NOMO-1 (cell line): ENCODE measurements at regions not wholly inside any gene's neighbourhood (a gene's known extent, or its start where the extent isn't known, plus 50 kb on each side); places are given as distances from the start of the nearest gene placed in this dataset.
"Not testable (repeated sequence)": the region's sequence is repeated elsewhere in the genome, so short reads cannot be mapped to it uniquely, and the experiment has no call there.

Experiments used
- DNase-seq, 2 experiments: peaks; one replicate each; lab custom pipeline; 2025; ENCODE audit not compliant: unreplicated experiment in 2 of 2; lab: John Stamatoyannopoulos, UW

DNA sequence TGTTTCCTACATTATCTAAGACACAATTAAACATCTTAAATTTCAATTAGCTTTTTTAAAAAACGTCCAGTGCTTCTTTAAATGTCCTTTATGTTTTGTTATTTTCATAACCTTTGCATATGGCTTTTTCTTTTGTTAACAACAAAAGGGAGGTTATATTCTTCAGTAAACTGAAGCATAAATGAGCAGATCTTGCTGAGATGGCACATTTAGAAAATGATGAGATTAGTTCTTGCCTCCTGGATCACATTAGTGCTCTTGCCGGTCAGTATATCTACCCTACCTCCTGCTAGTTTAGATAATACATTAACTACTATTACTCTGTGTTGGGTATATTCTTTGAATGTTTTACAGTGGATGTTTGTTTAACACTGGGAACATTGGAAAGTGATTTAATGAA is 126.1 kb downstream of the DISP1 start:
- DNase-seq = no peak

DNA sequence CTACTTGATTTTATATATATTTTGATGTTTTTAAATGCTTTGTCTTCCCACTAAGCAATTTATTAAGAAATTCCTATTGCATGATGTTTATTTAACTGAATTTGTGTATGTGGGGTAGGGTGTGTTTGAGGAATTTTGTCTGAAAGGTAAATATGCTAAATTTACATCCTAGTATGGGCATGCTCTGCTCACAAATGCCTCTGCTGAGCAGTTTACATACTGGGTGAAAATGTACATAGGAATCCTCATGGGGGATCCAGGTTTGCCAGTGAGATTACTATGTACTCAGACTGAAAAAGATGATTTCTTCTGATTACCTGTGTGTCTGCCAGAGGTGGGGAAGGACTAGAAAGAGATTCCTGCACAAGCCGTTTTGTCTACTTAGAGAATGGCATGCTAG is 126.6 kb downstream of the DISP1 start:
- no peak for DNase-seq

DNA sequence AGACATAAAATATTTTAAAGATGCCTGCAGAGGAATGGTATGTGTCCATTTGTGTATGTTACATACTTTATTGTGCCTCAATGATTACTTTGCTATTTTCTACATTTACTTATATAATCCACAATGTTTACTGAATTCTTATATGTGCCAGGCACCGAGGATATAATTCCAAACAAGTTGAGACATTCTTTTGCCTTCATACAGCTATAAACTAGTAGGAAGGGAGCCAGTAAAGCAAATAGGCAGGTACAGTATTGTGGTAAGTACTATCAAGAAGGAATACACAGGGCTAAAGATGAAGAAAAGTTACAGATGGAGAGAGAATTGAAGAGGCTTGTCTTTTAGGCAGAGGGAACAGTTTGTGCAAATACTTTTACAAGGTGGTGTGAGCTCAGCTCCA is 131.6 kb downstream of the DISP1 start:
- DNase-seq = no peak

DNA sequence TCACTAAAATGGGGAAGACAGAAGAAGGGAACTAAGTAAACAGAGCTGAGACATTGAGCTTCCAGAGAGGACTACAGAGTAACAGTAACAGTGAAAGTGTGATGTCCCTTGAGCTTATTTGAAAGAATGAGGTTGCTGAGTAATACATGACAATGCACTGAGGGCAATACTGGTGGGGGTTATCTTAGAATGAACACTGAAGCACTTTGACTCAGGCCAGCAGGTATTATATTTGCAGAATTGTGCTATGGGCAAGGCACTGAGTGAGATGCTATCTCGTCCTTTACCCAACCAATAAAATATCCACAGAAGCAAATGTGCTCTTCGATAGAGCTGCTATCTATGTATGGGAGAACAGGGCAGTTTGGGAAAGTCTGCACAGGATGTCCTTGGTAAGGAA is 133.2 kb downstream of the DISP1 start:
- DNase-seq = no peak

DNA sequence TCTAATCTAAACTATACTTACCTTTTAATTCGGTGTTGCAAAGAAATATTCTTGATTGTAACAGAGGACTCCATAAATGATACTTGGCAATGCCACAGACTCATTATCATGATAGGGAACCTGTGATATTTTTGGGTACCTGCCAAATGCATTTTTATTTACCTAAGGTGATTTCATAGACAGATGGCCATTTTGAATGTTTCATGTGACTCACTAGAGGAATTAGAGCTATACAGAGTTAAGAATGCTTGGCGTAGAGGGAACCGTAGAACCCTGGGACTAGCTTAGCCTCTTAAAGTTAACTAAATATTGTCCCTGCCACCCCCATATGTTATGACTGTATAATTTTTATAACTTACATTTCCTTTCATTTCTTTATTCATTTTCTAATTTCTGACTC is 136.1 kb downstream of the DISP1 start:
- no peak for DNase-seq

DNA sequence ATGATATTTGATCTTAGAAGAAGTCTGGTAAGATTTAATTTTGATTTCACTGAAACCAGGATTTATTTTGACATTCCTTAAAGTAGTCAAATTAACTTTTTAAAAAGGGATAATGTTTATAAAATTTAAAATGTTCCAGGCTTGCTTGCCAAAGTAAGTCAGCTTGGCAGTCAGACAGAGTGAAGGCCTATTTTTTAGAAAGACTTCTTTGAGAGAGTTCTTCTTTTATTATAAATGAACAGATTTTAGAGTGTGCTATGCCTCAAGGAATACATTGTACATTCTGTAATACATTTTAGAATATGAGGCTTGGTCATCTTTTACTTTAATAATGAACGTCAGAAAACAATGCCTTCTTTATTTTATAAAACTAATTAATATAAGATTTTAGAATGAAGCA is 138.7 kb downstream of the DISP1 start:
- DNase-seq = no peak

DNA sequence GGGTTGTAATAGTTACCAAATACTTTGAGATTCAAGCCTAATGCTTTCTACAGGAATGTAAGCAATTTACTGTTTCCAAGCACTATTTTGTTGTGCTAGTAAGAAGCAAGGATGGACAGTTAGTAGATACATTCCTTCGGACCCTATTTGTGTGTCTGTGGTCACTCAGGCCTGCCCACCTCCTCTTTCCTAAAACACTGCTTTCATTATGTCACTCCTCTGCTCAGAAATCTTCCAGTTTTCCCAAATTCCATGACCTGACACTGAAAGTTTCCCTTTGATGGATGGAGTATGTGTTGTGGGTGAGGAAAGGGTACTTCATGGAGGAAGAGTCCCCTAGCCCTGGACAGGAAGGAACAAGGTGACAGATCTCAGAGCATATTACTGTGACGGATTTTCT is 141.1 kb downstream of the DISP1 start:
- no peak for DNase-seq

DNA sequence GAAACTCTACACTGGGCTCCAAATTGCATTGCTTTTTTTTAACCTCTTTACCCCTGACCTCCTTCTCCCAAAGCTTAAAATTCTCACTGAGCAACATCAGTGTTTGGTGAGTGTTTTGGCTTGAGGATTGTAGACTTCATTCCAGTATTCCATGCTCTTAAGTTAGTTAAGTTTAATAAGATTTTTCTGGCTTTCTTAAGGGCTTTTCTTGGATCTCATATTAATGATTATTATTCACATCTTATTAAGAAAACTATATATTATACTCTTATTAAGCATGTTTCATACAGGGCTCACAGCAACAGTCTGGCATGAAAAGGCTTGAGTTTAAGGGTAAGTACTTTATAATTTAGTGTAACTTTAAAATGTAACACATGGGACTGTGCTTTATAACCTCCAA is 141.8 kb downstream of the DISP1 start:
- no peak for DNase-seq

DNA sequence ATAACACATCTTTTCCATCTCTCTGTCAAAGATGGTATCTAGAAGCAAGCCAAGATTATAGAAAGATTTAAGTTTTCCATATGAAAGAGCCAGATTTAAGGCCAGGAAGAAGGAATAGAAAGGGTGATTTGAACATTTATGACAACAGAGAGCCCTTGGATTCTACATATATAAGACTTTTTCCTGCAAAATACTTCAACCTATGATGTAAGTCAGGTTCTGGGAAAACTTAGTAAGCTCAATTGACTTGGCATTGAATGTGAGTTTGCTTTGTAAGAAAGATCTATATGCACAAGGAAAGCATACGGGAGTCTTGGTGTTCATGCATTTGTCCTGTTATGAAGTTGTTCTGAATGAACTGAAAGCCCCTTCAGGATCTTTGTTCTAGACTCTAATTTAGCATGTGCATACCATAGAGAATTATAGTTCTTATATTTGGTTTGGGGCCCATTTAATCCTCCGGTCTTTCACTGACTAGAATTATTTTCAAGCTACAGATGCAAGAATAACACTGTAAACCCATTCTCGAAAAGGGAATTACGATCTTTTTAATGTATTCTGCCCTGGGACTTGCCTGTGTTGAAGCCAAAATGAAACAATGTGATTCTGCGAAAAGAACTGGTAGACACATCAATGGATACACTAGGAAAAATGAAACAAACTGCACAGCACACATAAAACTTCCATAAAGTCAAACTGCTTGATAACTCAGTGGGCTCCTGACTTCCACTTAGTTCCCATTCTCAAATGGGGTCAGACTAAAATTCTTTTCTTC is 152.8 kb downstream of the DISP1 start:
- DNase-seq = no peak

DNA sequence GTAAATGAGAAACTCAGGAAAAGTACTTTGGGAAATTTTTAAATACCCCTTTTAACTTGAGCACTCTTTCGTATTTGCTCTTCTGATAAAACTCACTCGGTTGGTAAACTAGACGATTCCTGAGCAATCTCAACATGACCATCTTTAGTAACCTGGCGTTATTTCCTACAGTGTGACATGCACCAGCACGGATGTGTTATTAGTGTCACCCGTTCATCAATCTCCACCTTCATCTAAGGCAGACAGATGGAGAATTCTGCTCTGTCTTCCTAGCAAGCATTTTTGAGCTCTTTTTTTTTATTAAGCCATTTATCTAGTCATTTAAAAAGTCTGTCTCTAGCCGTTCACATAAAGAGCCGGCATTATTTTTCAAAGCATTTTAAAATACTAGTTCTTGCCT is 155.2 kb downstream of the DISP1 start:
- no peak for DNase-seq

DNA sequence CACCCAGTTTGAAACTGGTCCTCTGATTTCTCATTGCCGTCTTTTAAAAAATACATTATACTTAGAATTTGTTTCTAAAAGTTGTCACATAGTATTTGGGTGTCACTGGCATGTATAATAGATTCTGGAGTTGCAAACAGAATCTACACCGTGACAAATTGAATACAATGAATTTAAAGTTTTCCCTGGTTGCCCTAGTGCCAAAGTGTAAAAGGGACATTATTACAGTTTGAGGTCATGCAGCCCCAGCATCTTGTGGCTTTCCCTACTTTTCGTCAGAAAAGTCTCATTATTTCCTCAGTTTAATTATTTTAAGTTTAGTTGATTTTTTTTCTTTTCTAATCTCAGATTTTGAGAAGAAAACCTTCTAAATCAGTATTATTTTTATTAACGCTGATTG is 155.9 kb downstream of the DISP1 start:
- DNase-seq = no peak

DNA sequence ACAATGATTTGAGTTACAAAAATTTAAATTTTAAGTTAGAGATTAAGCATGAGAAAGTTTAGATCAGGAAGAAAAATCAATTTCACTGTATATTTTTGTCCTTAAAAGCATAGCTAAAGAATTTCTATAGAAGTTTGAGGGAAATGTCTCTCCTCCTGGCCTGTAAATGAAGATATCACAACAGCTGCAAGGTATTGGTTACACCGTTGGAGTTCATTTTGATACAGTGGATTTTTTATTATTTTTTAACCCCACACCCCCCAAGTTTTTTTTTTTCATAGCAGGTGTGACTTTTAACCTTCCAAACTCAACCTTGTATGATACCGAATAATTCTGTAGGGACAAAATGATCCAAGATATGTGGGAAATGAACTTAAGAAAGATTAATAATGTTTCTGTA is 156.3 kb downstream of the DISP1 start:
- no peak for DNase-seq

DNA sequence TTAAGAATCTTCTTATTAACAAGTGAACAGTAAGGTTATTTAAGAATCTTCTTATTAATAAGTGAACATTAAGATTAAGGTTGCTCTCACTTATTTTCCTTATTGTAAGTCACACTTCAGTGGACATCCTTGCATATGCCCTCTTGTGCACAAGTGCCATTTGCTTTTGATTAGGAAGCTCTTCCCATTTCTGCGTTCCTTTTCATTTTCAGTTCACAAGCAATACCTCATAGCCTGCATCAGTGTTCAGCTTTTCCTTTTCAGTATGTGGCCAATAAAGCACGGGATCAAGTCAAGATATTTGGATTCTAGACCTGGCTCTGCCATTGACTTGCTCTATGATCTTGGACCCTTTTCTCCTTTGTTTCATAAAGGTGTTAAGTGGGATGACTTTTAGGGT is 158.7 kb downstream of the DISP1 start:
- no peak for DNase-seq

DNA sequence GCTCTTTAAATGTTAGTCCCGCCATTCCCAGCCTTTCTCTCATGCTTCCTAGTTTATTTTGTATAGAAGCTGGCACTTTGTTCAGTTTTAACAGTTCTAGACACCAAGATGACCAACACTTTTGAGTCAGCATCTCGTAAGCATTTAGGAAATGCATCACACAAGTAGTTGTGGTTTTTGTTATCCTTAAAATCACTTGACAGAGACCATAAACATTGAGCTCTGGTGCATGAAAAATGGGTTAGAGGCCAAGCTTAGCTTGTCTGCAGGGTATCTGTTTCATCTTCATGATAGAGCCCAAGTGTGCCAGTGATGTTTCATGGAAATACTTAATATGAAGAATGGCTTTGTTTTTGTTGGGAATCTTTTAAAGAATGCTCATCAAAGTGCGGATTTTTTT is 159.7 kb downstream of the DISP1 start:
- DNase-seq = no peak

DNA sequence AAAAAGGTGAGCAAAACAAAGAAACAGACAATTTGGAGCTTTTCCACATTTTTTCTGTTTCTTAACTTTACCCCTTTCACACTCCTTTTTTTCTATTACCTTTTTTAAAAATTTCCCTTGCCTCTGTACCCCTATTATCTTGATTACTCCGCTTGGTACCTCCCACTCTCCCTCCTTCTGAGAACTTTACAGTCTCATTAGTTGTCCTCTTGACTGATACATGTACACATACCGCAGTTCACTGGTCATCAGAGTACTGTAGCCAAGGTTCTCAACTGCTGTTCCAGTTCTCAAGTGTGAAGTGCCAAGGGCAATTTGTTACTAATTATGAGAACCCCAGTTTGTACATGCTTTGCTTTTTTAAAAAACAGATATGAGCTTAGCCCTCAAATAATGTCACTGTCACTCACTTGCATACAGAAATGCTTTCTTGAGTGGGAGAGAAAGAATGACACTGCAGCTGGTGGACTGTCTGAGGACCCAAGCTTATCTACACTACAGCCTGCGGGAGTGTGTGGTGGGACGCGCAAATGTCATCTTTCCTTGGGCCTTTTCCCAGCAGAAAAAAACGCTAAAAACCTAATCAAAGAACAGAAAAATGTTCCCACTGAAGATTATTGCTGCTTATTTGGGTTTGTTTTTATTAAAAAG is 160.8 kb downstream of the DISP1 start:
- DNase-seq = no peak

DNA sequence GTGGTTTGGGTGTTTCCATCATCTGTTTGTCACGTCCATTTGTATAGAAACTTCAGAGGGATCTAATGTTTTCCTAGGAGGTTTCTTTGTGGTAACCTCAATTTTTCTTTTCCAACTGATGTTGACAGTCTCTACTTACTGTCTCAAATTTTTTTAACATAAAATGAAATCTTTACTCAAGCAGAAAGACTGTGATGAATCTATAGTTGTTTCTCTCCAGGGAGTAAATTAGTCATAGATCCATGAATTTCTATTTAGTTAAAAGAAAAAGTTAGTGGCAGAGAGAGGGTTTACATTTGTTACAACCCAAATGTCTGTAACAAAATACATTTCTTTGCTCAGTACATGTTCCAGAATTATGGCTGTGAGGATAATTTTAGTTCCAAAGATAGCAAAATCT is 161.6 kb downstream of the DISP1 start:
- no peak for DNase-seq

DNA sequence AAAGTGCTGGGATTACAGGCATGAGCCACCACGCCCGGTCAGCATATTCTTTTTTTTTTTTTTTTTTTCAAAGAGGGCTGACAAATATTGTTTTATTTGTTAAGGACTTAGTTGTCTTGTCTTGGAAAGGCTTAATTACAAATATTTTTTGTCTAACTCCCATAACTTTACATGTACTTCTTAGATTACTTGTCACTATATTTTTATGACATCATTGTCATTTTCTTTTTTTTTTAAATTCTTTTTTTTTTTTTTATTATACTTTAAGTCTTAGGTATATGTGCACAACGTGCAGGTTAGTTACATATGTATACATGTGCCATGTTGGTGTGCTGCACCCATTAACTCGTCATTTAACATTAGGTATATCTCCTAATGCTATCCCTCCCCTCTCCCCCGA is 162.5 kb downstream of the DISP1 start:
- DNase-seq = not testable (repeated sequence)

DNA sequence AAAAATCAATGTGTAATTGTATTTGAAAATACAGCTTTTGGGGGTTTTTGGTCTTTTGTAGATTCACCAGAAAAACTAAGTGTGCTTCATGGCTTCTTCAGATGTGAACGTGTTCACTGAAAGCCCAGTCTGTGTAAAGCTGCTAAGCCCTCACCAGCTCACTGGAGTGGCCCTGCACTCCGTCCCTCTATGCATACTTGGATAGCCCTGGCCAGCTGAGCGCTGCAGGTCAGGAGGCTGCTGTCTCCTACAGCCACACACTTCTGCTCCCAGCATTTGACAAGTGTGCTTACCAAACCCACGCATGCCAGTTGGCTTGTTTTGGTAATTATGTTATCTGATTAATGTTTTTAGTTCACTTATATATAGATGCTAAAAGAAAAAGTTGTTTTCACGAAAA is 163.5 kb downstream of the TLR5 start:
- no peak for DNase-seq

DNA sequence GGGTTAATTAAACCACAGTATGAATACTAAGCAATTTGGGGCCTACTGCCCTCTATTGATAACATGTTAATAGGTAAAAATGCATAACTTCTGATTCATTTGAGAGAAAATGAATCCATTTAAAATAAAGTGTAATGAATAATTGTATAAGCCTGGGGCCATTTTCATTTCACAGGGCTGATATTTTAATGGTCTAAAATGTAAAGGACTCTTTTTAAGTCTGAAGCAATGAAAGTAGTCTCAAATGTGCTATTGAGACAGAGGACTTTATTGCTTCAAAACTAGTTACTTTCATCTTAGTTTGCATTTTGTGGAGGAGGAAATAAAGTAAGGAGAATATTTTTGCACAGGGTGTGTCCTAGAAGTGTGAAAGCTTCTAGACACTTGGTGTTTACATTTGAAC is 155.4 kb downstream of the TLR5 start:
- no peak for DNase-seq

DNA sequence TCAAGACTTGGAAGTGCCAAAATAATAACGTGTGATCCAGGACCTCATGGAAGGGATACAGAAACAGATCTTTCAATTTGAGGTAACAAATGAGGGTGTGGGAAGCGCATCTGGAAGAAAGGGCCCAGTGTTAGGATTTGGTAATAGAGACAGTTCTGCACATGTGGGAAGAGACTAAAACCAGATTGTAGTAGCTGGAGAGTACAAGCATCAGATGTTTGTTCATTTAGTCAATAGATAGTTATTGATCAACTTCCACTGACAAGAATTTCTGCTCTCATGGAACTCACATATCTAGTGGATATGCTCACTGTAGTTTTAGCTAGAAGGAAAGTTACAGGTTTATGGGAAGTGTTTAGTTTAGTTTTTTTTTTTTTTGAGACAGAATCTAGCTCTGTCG is 153.6 kb downstream of the TLR5 start:
- DNase-seq = no peak

DNA sequence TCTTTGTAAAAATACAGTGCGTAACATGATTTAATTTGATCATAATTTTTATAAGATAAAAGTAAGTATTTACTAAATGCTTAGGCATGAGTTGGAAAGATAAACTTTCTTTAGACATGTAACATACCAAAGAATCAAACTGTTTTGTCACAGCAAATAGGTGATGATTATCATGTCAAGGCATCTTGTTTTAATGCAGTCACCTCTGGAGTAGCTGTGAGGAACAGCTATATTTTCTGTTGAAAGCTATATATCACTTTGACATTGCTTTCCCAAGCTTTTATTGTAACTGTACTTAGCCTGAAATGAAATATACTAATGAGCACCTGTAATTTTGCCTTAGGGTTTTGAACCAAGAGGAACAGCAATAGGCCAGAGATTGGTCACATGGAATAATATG is 151.9 kb downstream of the TLR5 start:
- no peak for DNase-seq

DNA sequence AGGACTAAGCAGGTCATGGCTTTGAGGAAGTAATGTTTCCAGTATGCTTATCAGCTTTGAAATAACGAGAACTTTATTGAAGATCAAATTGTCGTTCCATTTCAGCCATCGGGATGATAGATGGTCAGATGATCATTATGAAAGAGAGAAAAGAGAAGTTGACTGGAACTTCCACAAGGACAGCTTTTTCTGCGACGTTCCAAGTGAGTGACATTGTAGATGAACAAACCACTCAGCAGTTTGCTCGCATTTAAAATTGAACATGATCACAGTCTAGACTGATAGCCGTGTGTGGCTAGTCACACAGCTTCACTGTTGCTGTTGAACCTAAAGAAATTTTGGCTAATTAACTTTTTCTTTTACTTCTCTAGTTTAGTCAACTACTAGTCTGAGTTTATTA is 151.1 kb downstream of the TLR5 start:
- no peak for DNase-seq
